ENCODE measurements at regions not wholly inside any gene's neighbourhood (a gene's known extent, or its start where the extent isn't known, plus 50 kb on each side); places are given as distances from the start of the nearest gene placed in this dataset.

GRCh38 chr11:42075180-42075579 is 615.7 kb upstream of the LRRC4C start:
- H3K27me3 ChIP-seq (ENCODE audit: insufficient read depth, low read length, poor library complexity): no peaks in the 10 kb centered on the region
- no CpG with 5 or more reads among the region's 1 CpG for WGBS (ENCODE audit: extremely low coverage, insufficient coverage, low lambda C conversion rate)
- H3K79me1 ChIP-seq (ENCODE audit: low read length): no peaks in the 10 kb centered on the region
- no peak overlapping the region for H3K4ac ChIP-seq (ENCODE audit: low read depth, low read length)
- H3K36me3 ChIP-seq (ENCODE audit: control insufficient read depth, insufficient read depth, low read length): no peaks in the 10 kb centered on the region
- H3K4me2 ChIP-seq (ENCODE audit: low read length): no peak overlapping the region
- no peak overlapping the region for H3K56ac ChIP-seq (ENCODE audit: low read length)
- H2BK15ac ChIP-seq (replicated peaks; ENCODE audit: low read depth): no peak overlapping the region
- H3K27ac ChIP-seq (ENCODE audit: low read depth, low read length): no peak overlapping the region
- H3K79me2 ChIP-seq (ENCODE audit: control insufficient read depth, insufficient read depth, low read length): no peaks in the 10 kb centered on the region
- no peak overlapping the region for H3K4me3 ChIP-seq (ENCODE audit: low read length)
- no peak overlapping the region for H2BK5ac ChIP-seq (ENCODE audit: low read length)
- no peak overlapping the region for H4K5ac ChIP-seq (ENCODE audit: low read length)
- no peak for DNase-seq
- H2BK120ac ChIP-seq (ENCODE audit: low read depth, low read length): no peak overlapping the region
- no peak overlapping the region for H3K9ac ChIP-seq (ENCODE audit: low read length)
- H3K23ac ChIP-seq (ENCODE audit: low read length): no peak overlapping the region
- no peak overlapping the region for H2AK5ac ChIP-seq (ENCODE audit: low read length)
- H3K18ac ChIP-seq (ENCODE audit: low read length): no peak overlapping the region
- H4K8ac ChIP-seq (ENCODE audit: low read depth, low read length): no peak overlapping the region
- no peaks in the 10 kb centered on the region for H3K4me1 ChIP-seq (ENCODE audit: control insufficient read depth, low read depth, low read length)

- no peaks in the 10 kb centered on the region for H3K36me3 ChIP-seq (ENCODE audit: control insufficient read depth, insufficient read depth, low read length)
- H4K5ac ChIP-seq (ENCODE audit: low read length): no peak overlapping the region
- H3K4ac ChIP-seq (ENCODE audit: low read depth, low read length): no peak overlapping the region
- no peak overlapping the region for H3K18ac ChIP-seq (ENCODE audit: low read length)
- no peak overlapping the region for H3K4me3 ChIP-seq (ENCODE audit: low read length)
- no peak overlapping the region for H2BK120ac ChIP-seq (ENCODE audit: low read depth, low read length)
- H3K4me2 ChIP-seq (ENCODE audit: low read length): no peak overlapping the region
- no peaks in the 10 kb centered on the region for H3K27me3 ChIP-seq (ENCODE audit: insufficient read depth, low read length, poor library complexity)
- no peak overlapping the region for H2BK15ac ChIP-seq (replicated peaks; ENCODE audit: low read depth)
- no peak overlapping the region for H2BK5ac ChIP-seq (ENCODE audit: low read length)
- no peak overlapping the region for H3K9ac ChIP-seq (ENCODE audit: low read length)
- no peaks in the 10 kb centered on the region for H3K79me1 ChIP-seq (ENCODE audit: low read length)
- H2AK5ac ChIP-seq (ENCODE audit: low read length): no peak overlapping the region
- no peak for DNase-seq
- H3K23ac ChIP-seq (ENCODE audit: low read length): no peak overlapping the region
- no peak overlapping the region for H4K8ac ChIP-seq (ENCODE audit: low read depth, low read length)
- H3K79me2 ChIP-seq (ENCODE audit: control insufficient read depth, insufficient read depth, low read length): no peaks in the 10 kb centered on the region
- H3K27ac ChIP-seq (ENCODE audit: low read depth, low read length): no peak overlapping the region
- no peaks in the 10 kb centered on the region for H3K4me1 ChIP-seq (ENCODE audit: control insufficient read depth, low read depth, low read length)
- no peak overlapping the region for H3K56ac ChIP-seq (ENCODE audit: low read length)
- WGBS (ENCODE audit: extremely low coverage, insufficient coverage, low lambda C conversion rate): no CpG with 5 or more reads among the region's 1 CpG
Measured at GRCh38 chr11:42077794-42078193, 618.3 kb upstream of the LRRC4C start.

DNA sequence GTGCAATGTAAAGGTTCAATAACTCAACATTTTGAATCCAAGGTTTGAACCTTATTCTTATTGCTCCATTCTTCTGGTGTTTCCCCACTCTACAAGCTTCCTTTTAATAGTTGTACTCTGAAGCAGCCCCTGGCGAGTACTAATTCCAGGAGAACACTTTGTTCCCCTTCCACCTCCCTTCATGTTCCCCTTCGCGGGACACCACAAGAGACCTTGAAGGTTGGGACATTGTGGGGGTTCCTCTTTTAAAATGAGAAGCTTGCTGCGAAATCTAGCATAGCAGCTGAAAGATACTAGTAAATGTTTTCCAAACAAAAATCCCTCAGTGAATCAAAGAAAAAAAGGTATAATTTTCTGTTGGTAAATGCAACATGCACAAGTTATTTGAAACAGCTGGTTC is 626.3 kb upstream of the LRRC4C start:
- WGBS (ENCODE audit: extremely low coverage, insufficient coverage, low lambda C conversion rate): no CpG with 5 or more reads among the region's 4 CpGs
- Histone ChIP-seq H2BK5ac (ENCODE audit: low read length) (no peak overlapping the region), H2BK15ac (replicated peaks; ENCODE audit: low read depth) (no peak overlapping the region), H3K9ac (ENCODE audit: low read length) (no peak overlapping the region), H4K8ac (ENCODE audit: low read depth, low read length) (no peak overlapping the region), H3K27ac (ENCODE audit: low read depth, low read length) (no peak overlapping the region), H3K27me3 (ENCODE audit: insufficient read depth, low read length, poor library complexity) (no peaks in the 10 kb centered on the region), H3K4me3 (ENCODE audit: low read length) (no peak overlapping the region), H3K4me1 (ENCODE audit: control insufficient read depth, low read depth, low read length) (no peaks in the 10 kb centered on the region), H3K4me2 (ENCODE audit: low read length) (no peak overlapping the region), H3K79me2 (ENCODE audit: control insufficient read depth, insufficient read depth, low read length) (no peaks in the 10 kb centered on the region), H3K18ac (ENCODE audit: low read length) (no peak overlapping the region), H3K36me3 (ENCODE audit: control insufficient read depth, insufficient read depth, low read length) (no peaks in the 10 kb centered on the region), H4K5ac (ENCODE audit: low read length) (no peak overlapping the region), H3K79me1 (ENCODE audit: low read length) (no peaks in the 10 kb centered on the region), H2BK120ac (ENCODE audit: low read depth, low read length) (no peak overlapping the region), H3K56ac (ENCODE audit: low read length) (no peak overlapping the region), H2AK5ac (ENCODE audit: low read length) (no peak overlapping the region), H3K4ac (ENCODE audit: low read depth, low read length) (no peak overlapping the region), H3K23ac (ENCODE audit: low read length) (no peak overlapping the region)
- DNase-seq: no peak

DNA sequence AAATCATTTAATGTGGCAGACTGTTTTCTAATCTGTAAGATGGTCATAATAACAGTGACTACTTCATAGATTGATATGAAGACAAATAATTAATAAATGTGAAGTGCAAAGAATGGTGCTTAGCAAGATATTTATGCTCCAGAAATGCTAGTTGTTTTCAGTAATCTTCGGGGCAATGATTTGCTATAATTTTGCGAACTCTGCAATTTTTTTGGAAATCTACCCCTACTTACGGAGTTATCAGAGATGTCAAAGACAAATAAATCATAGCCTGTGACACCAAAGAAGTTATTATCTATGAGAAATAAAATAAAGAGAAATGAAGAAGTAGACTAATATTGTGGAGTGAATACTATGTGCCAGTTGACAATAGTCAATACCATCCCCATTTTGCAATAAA is 634.1 kb upstream of the LRRC4C start:
- Histone ChIP-seq H2BK5ac (ENCODE audit: low read length) (no peak overlapping the region), H3K4me2 (ENCODE audit: low read length) (no peak overlapping the region), H3K18ac (ENCODE audit: low read length) (no peak overlapping the region), H2AK5ac (ENCODE audit: low read length) (no peak overlapping the region), H3K9ac (ENCODE audit: low read length) (no peak overlapping the region), H3K79me1 (ENCODE audit: low read length) (no peaks in the 10 kb centered on the region), H3K27me3 (ENCODE audit: insufficient read depth, low read length, poor library complexity) (no peaks in the 10 kb centered on the region), H2BK120ac (ENCODE audit: low read depth, low read length) (no peak overlapping the region), H3K23ac (ENCODE audit: low read length) (no peak overlapping the region), H4K8ac (ENCODE audit: low read depth, low read length) (no peak overlapping the region), H3K4me1 (ENCODE audit: control insufficient read depth, low read depth, low read length) (no peaks in the 10 kb centered on the region), H3K79me2 (ENCODE audit: control insufficient read depth, insufficient read depth, low read length) (no peaks in the 10 kb centered on the region), H2BK15ac (replicated peaks; ENCODE audit: low read depth) (no peak overlapping the region), H3K56ac (ENCODE audit: low read length) (no peak overlapping the region), H3K36me3 (ENCODE audit: control insufficient read depth, insufficient read depth, low read length) (no peaks in the 10 kb centered on the region), H3K4ac (ENCODE audit: low read depth, low read length) (no peak overlapping the region), H3K27ac (ENCODE audit: low read depth, low read length) (no peak overlapping the region), H4K5ac (ENCODE audit: low read length) (no peak overlapping the region), H3K4me3 (ENCODE audit: low read length) (no peak overlapping the region)
- no CpG with 5 or more reads among the region's 3 CpGs for WGBS (ENCODE audit: extremely low coverage, insufficient coverage, low lambda C conversion rate)
- no peak for DNase-seq

DNA sequence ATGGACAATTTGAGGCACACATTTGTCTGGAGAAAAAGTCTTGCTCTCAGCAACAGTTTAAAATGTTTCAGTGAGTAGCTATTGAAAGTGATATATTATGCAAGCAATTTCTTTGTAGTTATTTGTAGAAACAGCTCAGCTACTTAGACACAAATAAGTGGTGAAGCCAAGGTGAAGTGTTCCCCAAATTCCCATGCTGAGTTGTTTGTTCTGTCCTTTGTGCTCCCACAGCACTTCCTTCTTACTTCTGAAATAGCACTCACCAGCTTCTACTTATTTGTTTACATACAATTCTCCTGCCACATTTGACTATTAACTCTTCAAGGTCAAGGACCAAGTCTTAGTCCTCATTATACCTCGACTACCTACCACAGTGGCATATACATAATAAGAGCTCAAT is 638.6 kb upstream of the LRRC4C start:
- Histone ChIP-seq H3K4ac (ENCODE audit: low read depth, low read length) (no peak overlapping the region), H2BK15ac (replicated peaks; ENCODE audit: low read depth) (no peak overlapping the region), H4K8ac (ENCODE audit: low read depth, low read length) (no peak overlapping the region), H3K36me3 (ENCODE audit: control insufficient read depth, insufficient read depth, low read length) (no peaks in the 10 kb centered on the region), H3K27ac (ENCODE audit: low read depth, low read length) (no peak overlapping the region), H3K27me3 (ENCODE audit: insufficient read depth, low read length, poor library complexity) (no peaks in the 10 kb centered on the region), H3K79me2 (ENCODE audit: control insufficient read depth, insufficient read depth, low read length) (no peaks in the 10 kb centered on the region), H3K4me3 (ENCODE audit: low read length) (no peak overlapping the region), H3K4me2 (ENCODE audit: low read length) (no peak overlapping the region), H3K56ac (ENCODE audit: low read length) (no peak overlapping the region), H3K23ac (ENCODE audit: low read length) (no peak overlapping the region), H2AK5ac (ENCODE audit: low read length) (no peak overlapping the region), H3K18ac (ENCODE audit: low read length) (no peak overlapping the region), H3K79me1 (ENCODE audit: low read length) (no peaks in the 10 kb centered on the region), H2BK5ac (ENCODE audit: low read length) (no peak overlapping the region), H3K9ac (ENCODE audit: low read length) (no peak overlapping the region), H3K4me1 (ENCODE audit: control insufficient read depth, low read depth, low read length) (no peaks in the 10 kb centered on the region), H2BK120ac (ENCODE audit: low read depth, low read length) (no peak overlapping the region), H4K5ac (ENCODE audit: low read length) (no peak overlapping the region)
- WGBS (ENCODE audit: extremely low coverage, insufficient coverage, low lambda C conversion rate): no CpG with 5 or more reads among the region's 1 CpG
- no peak for DNase-seq

DNA sequence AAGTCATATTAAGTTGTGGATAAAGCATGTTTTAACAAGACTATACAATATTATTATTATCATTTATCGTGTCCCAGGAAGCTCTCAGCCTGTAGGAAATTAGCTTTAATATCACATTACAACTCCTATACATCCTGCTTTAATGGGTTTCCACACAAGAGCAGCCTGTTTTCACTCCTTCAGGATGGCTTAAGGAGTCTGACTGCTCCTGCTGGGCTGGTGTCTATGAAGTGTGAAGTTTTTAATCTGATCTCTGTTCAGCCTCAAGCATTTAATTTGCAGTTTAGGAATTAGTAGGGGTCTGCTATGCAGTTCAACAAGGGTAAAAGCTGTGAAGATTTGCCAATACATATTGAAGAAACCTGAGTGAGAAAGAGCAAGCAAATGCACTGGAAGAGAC is 653.4 kb upstream of the LRRC4C start:
- Histone ChIP-seq H2BK15ac (replicated peaks; ENCODE audit: low read depth) (no peak overlapping the region), H3K4me1 (ENCODE audit: control insufficient read depth, low read depth, low read length) (no peaks in the 10 kb centered on the region), H3K23ac (ENCODE audit: low read length) (no peak overlapping the region), H2BK120ac (ENCODE audit: low read depth, low read length) (no peak overlapping the region), H4K5ac (ENCODE audit: low read length) (no peak overlapping the region), H3K79me1 (ENCODE audit: low read length) (no peaks in the 10 kb centered on the region), H3K27ac (ENCODE audit: low read depth, low read length) (no peak overlapping the region), H2BK5ac (ENCODE audit: low read length) (no peak overlapping the region), H3K4me3 (ENCODE audit: low read length) (no peak overlapping the region), H2AK5ac (ENCODE audit: low read length) (no peak overlapping the region), H3K4ac (ENCODE audit: low read depth, low read length) (no peak overlapping the region), H4K8ac (ENCODE audit: low read depth, low read length) (no peak overlapping the region), H3K27me3 (ENCODE audit: insufficient read depth, low read length, poor library complexity) (no peaks in the 10 kb centered on the region), H3K36me3 (ENCODE audit: control insufficient read depth, insufficient read depth, low read length) (no peaks in the 10 kb centered on the region), H3K9ac (ENCODE audit: low read length) (no peak overlapping the region), H3K4me2 (ENCODE audit: low read length) (no peak overlapping the region), H3K56ac (ENCODE audit: low read length) (no peak overlapping the region), H3K18ac (ENCODE audit: low read length) (no peak overlapping the region), H3K79me2 (ENCODE audit: control insufficient read depth, insufficient read depth, low read length) (no peaks in the 10 kb centered on the region)
- WGBS (ENCODE audit: extremely low coverage, insufficient coverage, low lambda C conversion rate): no CpG with 5 or more reads among the region's 1 CpG
- peak; percentile 74 for DNase-seq
